Colonic mucosa (tissue), 4 donors: ENCODE measurements at regions not wholly inside any gene's neighbourhood (a gene's known extent, or its start where the extent isn't known, plus 50 kb on each side); places are given as distances from the start of the nearest gene placed in this dataset.

ENCODE experiments used
- DNase-seq: peaks from one replicate; pipeline ENCODE4 v3.0.0-alpha.2; 2020
- H3K27ac ChIP-seq: fragments of 200-600 bp; one replicate; pipeline ENCODE4 v1.8.0; 2021
- H3K27me3 ChIP-seq: fragments of 200-600 bp; one replicate; pipeline ENCODE4 v1.8.0; 2021
- H3K36me3 ChIP-seq: fragments of 200-600 bp; one replicate; pipeline ENCODE4 v1.8.0; 2021
- H3K4me1 ChIP-seq: fragments of 200-600 bp; one replicate; pipeline ENCODE4 v1.8.0; 2021; ENCODE audit warnings: mild to moderate bottlenecking
- H3K4me3 ChIP-seq: fragments of 200-600 bp; one replicate; pipeline ENCODE4 v1.8.0; 2021
- H3K9ac ChIP-seq, 2 donors: one replicate each; pipeline ENCODE4 v1.7.0; 2013; ENCODE audit warnings: control low read depth in 2 of 2, low read depth in 2 of 2, low read length in 2 of 2
- H3K9me3 ChIP-seq: fragments of 200-600 bp; one replicate; pipeline ENCODE4 v1.8.0; 2021
- CTCF ChIP-seq: fragments of 200-600 bp; IDR thresholded peaks from one replicate; pipeline ENCODE4 v1.8.0; 2022; ENCODE audit warnings: antibody characterized with exemption, mild to moderate bottlenecking
- intact Hi-C: fragments of 100-400 bp; cut with DNase I; formaldehyde crosslinking; loops from one replicate; pipeline ENCODE4 v1.14.1; 2022
- donor health status: healthy.
- donor health status: DM: no; HTN: no; CAD: no.
- donor health status: DM: no; HTN: no; CAD: no.

DNA sequence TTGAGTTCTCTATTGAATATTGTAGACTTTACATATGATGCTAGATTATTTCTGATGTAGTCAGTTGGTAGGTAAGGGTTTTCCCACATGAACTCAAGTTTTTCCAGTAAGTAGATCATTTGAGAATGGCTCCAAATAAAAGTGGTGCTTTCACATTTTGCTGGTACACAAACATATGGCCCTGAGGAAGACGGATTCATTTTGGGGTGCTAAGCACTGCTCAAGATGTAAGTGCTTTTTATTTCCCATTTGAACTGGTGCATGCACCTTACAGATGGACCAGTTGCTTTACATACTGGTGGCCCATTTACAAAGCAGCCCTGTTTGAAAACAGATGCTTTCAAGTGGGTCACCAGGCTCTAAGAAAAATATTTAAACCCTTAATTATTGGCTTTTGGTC, 266.7 kb downstream of the MEIS1 start:
- Histone ChIP-seq H3K9ac (no peak overlapping the region), H3K27ac (no peak overlapping the region), H3K4me3 (no peak overlapping the region), H3K4me1 (no peaks in the 10 kb centered on the region), H3K9me3 (no peaks in the 10 kb centered on the region), H3K36me3 (no peaks in the 10 kb centered on the region), H3K27me3 (no peaks in the 10 kb centered on the region)
- intact Hi-C loops = no loop called here
- DNase-seq = no peak
- TF ChIP-seq CTCF = no peak

DNA sequence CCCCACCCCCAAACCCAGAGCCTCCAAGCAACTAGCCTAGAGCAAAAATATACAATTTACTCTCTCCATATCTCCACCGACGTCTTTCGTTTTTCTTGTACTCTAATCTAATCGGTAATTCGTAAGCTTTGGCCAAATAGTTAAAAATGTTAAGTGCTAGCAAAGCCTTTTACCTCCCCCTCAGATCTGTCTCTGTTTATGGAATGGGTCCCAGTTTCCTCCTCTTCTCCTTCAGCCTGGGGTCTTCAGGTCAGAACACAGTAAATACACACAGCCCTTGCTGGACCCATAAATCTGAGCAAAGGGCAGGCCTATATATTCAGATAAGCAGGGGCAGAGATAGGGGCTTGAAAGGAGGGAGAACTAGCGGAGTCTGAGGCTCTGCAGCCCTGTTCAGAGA, 267.4 kb downstream of the MEIS1 start:
- Histone ChIP-seq H3K9ac (no peak overlapping the region), H3K4me3 (no peak overlapping the region), H3K36me3 (no peaks in the 10 kb centered on the region), H3K9me3 (no peaks in the 10 kb centered on the region), H3K27ac (no peak overlapping the region), H3K27me3 (no peaks in the 10 kb centered on the region), H3K4me1 (no peaks in the 10 kb centered on the region)
- no peak for TF ChIP-seq CTCF
- DNase-seq = no peak
- intact Hi-C loops = no loop called here

- Histone ChIP-seq H3K27ac (no peak overlapping the region), H3K4me3 (no peak overlapping the region), H3K9ac (no peak overlapping the region), H3K36me3 (no peaks in the 10 kb centered on the region), H3K27me3 (no peaks in the 10 kb centered on the region), H3K9me3 (no peaks in the 10 kb centered on the region), H3K4me1 (no peaks in the 10 kb centered on the region)
- DNase-seq = no peak
- intact Hi-C loops = no loop called here
- no peak for TF ChIP-seq CTCF
These were observed 269.9 kb downstream of the MEIS1 start for GRCh38 chr2:66704786-66705185.

DNA sequence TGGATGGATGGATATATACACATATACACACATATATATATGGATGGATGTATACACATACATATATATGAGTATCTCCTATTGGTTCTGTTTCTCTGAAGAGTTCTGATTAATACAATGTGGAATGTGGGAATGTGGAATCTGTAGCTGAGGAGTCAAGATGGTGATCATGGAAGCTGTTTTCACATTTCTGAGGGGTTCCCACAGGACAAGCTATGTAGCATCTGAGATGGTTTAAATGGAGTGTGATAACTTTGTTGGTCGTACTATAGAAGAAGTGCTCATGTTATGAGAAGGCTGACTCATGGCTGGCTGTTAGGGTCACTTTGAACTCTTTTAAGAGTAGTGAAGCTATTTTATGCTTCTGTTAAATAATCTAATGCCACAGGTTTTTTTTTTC, 279.7 kb downstream of the MEIS1 start:
- intact Hi-C loops = no loop called here
- no peak for TF ChIP-seq CTCF
- no peak overlapping the region for H3K9ac ChIP-seq
- no peak for DNase-seq
- H3K4me3 ChIP-seq = no peak overlapping the region
- no peaks in the 10 kb centered on the region for H3K27me3 ChIP-seq
- no peaks in the 10 kb centered on the region for H3K9me3 ChIP-seq
- no peaks in the 10 kb centered on the region for H3K4me1 ChIP-seq
- no peaks in the 10 kb centered on the region for H3K36me3 ChIP-seq
- H3K27ac ChIP-seq = no peak overlapping the region

DNA sequence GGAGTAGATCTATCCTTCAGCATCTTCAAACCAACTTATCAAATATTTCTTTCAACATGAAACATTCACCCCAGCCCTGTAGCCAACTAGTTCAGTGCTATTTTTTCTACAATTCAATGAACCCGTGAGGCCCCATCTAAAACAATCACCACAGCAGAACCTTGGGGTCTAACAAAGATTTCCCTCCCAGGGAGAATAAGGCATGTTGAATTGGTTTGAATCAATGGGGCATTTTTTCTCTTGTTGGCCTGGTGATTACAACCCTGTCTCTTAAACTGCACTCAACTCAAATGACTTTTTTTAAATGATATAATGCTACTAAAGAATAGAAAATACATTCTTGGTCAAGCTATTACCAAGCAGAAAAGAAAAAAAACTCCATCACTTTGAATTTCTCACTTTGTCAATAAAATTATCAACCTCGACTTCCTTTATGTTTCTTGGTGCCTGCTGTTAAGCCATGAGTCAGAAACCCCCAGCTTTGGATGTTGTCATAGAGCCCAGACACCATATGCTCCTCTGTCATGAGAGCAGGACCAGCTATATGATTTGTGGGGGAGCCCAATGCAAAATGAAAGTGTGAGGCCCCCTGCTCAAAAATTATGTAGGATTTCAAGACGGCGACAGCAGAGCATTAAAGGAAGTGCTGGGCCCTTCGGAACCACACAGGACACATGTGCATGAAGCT, 282.4 kb downstream of the MEIS1 start:
- intact Hi-C loops = no loop called here
- Histone ChIP-seq H3K4me3 (no peak overlapping the region), H3K9me3 (no peaks in the 10 kb centered on the region), H3K36me3 (no peaks in the 10 kb centered on the region), H3K27ac (no peak overlapping the region), H3K9ac (no peak overlapping the region), H3K27me3 (no peaks in the 10 kb centered on the region), H3K4me1 (no peaks in the 10 kb centered on the region)
- DNase-seq = no peak
- TF ChIP-seq CTCF = no peak
